ENCODE measurements at regions not wholly inside any gene's neighbourhood (a gene's known extent, or its start where the extent isn't known, plus 50 kb on each side); places are given as distances from the start of the nearest gene placed in this dataset.

DNA sequence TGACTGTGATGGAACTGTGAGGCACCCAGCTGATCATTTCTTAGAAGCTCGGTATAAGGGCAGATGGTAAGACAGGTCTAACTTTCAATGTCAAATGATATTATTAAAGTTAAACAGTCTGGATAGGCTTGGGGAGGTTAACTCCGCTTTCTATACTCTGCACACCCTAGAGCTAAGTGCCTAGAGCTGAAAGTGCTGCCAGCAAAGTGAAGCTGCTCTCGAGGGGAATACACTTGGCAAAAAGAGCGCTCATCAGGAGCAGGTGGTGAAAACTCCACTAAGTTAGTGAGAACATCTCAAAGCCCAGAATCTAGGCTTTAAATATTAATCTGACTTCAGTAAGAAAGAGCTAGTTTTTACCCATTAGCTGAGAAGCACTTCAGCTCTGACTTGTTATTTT lies 349.6 kb upstream of the SLC30A5 start:
- Histone ChIP-seq H3K27me3 (peaks cover 15% of the 10 kb centered on the region), H3K4me1 (ENCODE audit: low read depth) (peaks cover 12% of the 10 kb centered on the region), H3K9me3 (ENCODE audit: low read depth) (no peaks in the 10 kb centered on the region), H3K4me3 (no peak overlapping the region), H3K36me3 (no peaks in the 10 kb centered on the region), H3K27ac (no peak overlapping the region)
- TF ChIP-seq, protein P1, sequence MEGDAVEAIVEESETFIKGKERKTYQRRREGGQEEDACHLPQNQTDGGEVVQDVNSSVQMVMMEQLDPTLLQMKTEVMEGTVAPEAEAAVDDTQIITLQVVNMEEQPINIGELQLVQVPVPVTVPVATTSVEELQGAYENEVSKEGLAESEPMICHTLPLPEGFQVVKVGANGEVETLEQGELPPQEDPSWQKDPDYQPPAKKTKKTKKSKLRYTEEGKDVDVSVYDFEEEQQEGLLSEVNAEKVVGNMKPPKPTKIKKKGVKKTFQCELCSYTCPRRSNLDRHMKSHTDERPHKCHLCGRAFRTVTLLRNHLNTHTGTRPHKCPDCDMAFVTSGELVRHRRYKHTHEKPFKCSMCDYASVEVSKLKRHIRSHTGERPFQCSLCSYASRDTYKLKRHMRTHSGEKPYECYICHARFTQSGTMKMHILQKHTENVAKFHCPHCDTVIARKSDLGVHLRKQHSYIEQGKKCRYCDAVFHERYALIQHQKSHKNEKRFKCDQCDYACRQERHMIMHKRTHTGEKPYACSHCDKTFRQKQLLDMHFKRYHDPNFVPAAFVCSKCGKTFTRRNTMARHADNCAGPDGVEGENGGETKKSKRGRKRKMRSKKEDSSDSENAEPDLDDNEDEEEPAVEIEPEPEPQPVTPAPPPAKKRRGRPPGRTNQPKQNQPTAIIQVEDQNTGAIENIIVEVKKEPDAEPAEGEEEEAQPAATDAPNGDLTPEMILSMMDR (IDR thresholded peaks at IDR 0.05; ENCODE audit: low read depth, low read length): no peak
- no peak for DNase-seq (ENCODE audit: low read depth in 1 of 2, low spot score in 1 of 2)

DNA sequence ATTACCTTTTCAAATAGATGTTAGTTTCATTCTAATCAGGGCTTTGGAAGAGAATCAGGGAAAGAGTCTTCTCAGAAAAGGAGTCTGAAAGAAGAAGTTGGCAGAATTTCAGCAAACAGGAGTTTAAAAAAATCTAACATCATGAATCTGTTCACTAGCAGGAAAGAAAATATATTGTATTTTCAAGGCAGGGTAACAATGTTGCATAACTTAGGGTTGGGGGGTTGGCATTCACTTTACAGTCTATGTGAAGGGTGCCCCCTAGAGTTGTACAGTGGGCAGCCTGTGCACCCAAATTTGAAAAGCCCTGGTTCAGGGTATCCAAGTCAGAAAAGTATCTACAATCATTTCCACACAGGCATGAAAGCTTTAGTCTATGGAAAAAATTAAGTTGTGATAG lies 348.4 kb upstream of the SLC30A5 start:
- peaks cover 17% of the 10 kb centered on the region for H3K4me1 ChIP-seq (ENCODE audit: low read depth)
- TF ChIP-seq, protein P1 (IDR thresholded peaks at IDR 0.05; ENCODE audit: low read depth, low read length): peak; percentile 54
- no peak overlapping the region for H3K27ac ChIP-seq
- peak in 1 of 2 donors; percentile 58 for DNase-seq (ENCODE audit: low read depth in 1 of 2, low spot score in 1 of 2)
- peaks cover 11% of the 10 kb centered on the region for H3K27me3 ChIP-seq
- H3K36me3 ChIP-seq: no peaks in the 10 kb centered on the region
- H3K4me3 ChIP-seq: no peak overlapping the region
- H3K9me3 ChIP-seq (ENCODE audit: low read depth): no peaks in the 10 kb centered on the region

- no peak overlapping the region for H3K27ac ChIP-seq
- no peaks in the 10 kb centered on the region for H3K9me3 ChIP-seq (ENCODE audit: low read depth)
- no peak overlapping the region for H3K4me3 ChIP-seq
- no peak for DNase-seq (ENCODE audit: low read depth in 1 of 2, low spot score in 1 of 2)
- peaks cover 17% of the 10 kb centered on the region for H3K4me1 ChIP-seq (ENCODE audit: low read depth)
- peaks cover 7% of the 10 kb centered on the region for H3K27me3 ChIP-seq
- TF ChIP-seq, protein P1 (IDR thresholded peaks at IDR 0.05; ENCODE audit: low read depth, low read length): no peak
- no peaks in the 10 kb centered on the region for H3K36me3 ChIP-seq
Observed at GRCh38 chr5:68746220-68746619, 347.6 kb upstream of the SLC30A5 start.

GRCh38 chr5:68746643-68747420 lies 347.0 kb upstream of the SLC30A5 start:
- peaks cover under 1% of the 10 kb centered on the region for H3K27me3 ChIP-seq
- no peak for DNase-seq (ENCODE audit: low read depth in 1 of 2, low spot score in 1 of 2)
- H3K27ac ChIP-seq: no peak overlapping the region
- no peak overlapping the region for H3K4me3 ChIP-seq
- TF ChIP-seq, protein P1 (IDR thresholded peaks at IDR 0.05; ENCODE audit: low read depth, low read length): no peak
- no peaks in the 10 kb centered on the region for H3K9me3 ChIP-seq (ENCODE audit: low read depth)
- H3K4me1 ChIP-seq (ENCODE audit: low read depth): peaks cover 17% of the 10 kb centered on the region
- H3K36me3 ChIP-seq: no peaks in the 10 kb centered on the region

GRCh38 chr5:68747521-68747920 lies 346.3 kb upstream of the SLC30A5 start:
- DNase-seq (ENCODE audit: low read depth in 1 of 2, low spot score in 1 of 2): no peak
- H3K9me3 ChIP-seq (ENCODE audit: low read depth): no peaks in the 10 kb centered on the region
- peaks cover 17% of the 10 kb centered on the region for H3K4me1 ChIP-seq (ENCODE audit: low read depth)
- TF ChIP-seq, protein P1 (IDR thresholded peaks at IDR 0.05; ENCODE audit: low read depth, low read length): no peak
- no peaks in the 10 kb centered on the region for H3K36me3 ChIP-seq
- H3K27me3 ChIP-seq: no peaks in the 10 kb centered on the region
- no peak overlapping the region for H3K27ac ChIP-seq
- H3K4me3 ChIP-seq: no peak overlapping the region

Data from cardiac muscle cell (in vitro differentiated cells and primary cell).